Mammary epithelial cell (primary cell): ENCODE measurements at regions not wholly inside any gene's neighbourhood (a gene's known extent, or its start where the extent isn't known, plus 50 kb on each side); places are given as distances from the start of the nearest gene placed in this dataset.

Experiments used
- CTCF ChIP-seq, 2 donors: IDR thresholded peaks in 1 of 2; conservative IDR thresholded peaks in 1 of 2; 2 replicates each; pipeline ENCODE4 v1.5.1; 2011 to 2012; ENCODE audit warnings: inconsistent platforms in 2 of 2, low read length in 2 of 2, mild to moderate bottlenecking in 2 of 2, control low read depth in 1 of 2, low read depth in 1 of 2; ENCODE audit not compliant: insufficient read depth in 1 of 2; ENCODE audit errors: extremely low read depth in 1 of 2
- EZH2 ChIP-seq: IDR thresholded peaks from 2 replicates; pipeline ENCODE4 v1.6.1; 2012; ENCODE audit warnings: low read length, inconsistent platforms, borderline replicate concordance

- TF ChIP-seq CTCF (conservative IDR thresholded peaks at IDR 0.05 in 1 of 2, IDR thresholded peaks at IDR 0.05 in 1 of 2; ENCODE audit: extremely low read depth in 1 of 2, insufficient read depth in 1 of 2, low read depth in 1 of 2, low read length in 2 of 2) (peak; percentile 51 to 69), EZH2 (no peak)
Observed at GRCh38 chr12:92570056-92570753, 132.6 kb upstream of the PLEKHG7 start.
